DMS153 treated with DMSO at 0.1 percent for 48 hours (cell line): ENCODE measurements at regions not wholly inside any gene's neighbourhood (a gene's known extent, or its start where the extent isn't known, plus 50 kb on each side); places are given as distances from the start of the nearest gene placed in this dataset.

Source experiments
- DNase-seq: peaks from one replicate; lab custom pipeline; 2025; ENCODE audit not compliant: unreplicated experiment; lab: John Stamatoyannopoulos, UW

DNA sequence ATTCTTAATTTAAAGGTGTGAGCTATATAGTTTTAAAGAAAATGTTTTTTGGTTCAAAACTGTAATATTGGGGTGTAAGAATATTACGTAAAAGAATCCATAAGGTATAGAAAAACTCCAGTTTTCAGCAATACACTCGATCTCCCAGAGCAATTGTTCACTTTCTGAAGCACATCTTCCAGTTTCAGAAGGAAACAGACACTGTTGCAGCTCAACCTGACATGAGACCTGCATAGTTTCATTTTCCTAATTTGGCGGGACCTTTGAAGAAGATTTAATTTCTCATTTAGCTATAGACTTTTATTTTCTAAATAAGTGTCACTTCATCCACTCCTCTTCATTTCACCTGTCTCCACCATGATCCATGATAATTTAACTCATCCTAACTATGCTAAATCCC is 281.5 kb downstream of the HTR1B start:
- DNase-seq = no peak

DNA sequence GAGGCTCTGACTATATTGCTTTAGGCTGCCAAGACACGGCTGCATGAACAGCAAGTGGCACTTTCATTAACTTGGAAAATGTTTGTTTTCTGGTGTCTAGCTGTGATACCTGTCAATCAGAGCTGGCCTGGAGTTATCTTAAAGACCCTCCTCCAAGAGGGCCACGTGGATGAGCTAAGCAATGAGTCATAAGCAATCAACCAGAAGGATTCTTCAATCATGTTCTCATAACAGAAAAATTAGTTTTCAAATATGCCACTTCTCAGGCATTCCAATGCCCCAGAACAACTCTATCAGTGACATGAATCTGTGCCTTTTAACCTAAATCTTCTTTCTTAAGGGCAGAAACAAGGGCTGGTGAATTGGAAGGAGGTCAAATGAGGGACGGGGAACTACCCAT is 283.0 kb downstream of the HTR1B start:
- no peak for DNase-seq

DNA sequence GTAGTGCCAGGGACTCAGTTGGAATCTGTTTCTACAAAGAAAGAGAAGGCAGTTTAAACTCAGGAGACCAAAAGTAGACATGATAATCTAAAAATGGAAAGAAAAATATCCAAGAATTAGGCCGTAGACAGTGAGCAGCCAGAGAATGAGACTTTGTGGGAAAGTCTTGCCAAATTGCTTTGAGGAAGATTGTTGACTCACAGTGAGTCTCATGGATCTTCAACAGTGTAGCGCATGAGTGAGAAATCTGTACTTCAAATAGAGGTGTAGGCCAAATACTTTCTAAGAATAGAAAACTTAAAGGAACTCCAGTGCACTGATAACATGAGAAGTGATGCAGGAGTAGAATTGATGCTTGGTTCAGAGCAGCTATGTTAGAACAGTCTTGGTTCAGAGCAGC is 284.5 kb downstream of the HTR1B start:
- DNase-seq = no peak

DNA sequence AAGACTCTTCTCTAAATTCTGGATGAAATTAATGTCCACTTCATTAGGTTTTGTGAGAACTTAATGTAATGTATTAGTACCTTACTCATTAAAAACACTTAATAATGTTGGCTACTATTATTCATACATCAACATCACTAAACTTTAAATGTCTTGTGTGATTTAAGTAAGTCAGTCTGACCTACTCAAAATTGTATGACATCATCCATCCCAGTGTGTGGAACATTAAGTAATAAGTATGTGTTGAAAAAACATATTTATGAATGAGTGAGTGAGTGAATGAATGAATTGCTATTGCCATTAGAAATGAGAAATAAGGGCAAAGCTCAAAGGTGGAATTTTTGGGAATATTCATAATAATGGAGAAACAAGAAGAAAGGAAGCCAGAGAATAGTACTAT is 285.8 kb downstream of the HTR1B start:
- DNase-seq = no peak

DNA sequence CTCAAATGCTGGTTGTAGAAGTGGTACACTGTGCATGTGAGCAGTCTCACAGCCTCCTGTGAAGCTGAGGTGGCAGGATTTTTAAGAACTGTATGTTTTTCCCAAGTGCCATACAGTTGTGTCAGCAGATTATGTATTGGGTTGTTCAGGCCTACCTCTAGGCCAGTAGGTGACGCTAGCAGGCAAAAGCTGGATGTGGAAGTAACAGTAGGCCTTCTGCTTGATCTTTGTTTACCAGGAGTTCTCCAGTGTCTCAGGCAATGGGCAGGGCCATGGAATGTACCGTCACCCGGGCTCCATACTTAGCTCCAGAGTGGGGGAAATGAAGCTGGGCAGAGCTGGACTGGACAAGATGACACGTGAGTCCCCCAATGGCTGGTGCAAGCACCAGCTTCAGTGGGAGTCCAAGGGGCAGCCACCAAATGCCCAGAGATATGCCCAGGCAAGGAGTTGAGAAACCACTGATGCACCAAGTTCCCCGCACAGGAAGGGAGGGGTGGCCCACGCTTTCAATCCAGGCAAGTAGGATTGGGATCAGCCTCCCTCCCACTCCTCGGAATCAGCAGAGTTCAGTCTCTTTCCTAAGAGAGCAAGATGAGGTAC is 289.7 kb downstream of the HTR1B start:
- DNase-seq = no peak

DNA sequence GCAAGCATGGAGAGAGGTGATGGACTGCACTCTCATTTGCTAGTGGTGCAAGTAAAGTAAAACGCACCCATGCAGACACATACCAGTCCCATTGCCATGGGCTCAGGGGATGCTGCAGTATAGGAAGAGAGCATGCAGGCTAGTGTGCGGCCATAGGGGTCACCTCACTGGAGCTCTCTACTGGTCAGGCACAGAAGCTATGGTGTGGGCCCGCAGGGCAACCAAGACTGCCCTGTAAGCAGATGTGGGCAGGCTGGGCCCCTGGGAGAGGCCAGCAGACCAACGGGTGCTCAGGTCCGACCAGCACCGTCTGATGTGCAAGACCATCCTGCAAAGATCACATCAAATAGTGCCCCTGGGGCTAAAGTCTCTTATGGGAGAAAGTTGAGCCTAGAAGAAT is 290.7 kb downstream of the HTR1B start:
- no peak for DNase-seq

DNA sequence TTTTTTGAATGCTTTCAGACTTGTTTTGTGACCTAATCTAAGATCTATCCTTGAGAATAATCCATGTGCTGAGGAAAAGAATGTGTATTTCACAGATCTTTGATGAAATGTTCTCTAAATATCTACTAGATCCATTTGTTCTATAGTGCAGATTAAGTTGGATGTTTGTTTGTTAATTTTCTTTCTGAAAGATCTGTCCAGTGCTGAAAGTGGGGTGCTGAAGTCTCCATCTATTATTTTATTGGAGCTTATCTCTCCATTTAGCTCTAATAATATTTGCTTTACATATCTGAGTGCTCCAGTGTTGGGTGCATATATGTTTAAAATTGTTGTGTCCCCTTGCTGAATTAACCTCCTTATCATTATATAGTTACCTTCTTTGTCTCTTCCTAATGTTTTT is 303.6 kb downstream of the HTR1B start:
- no peak for DNase-seq

DNA sequence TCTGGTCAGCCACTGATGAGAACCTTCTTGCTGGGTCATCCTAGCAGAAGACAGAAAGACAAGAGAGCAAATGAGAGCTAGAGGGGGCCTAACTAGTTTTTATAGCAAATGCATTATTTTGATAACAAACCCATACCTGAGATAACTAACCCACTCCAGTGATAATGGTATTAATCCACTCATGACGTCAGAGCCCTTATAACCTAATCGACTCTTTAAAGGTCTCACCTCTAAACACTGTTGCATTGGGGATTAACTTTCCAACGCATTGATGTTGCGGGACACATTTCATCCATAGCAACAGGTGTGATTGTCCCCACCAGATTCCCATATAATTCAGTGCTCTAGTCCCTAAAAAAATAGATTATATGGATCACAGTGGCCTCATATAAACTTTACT is 312.1 kb downstream of the HTR1B start:
- no peak for DNase-seq

DNA sequence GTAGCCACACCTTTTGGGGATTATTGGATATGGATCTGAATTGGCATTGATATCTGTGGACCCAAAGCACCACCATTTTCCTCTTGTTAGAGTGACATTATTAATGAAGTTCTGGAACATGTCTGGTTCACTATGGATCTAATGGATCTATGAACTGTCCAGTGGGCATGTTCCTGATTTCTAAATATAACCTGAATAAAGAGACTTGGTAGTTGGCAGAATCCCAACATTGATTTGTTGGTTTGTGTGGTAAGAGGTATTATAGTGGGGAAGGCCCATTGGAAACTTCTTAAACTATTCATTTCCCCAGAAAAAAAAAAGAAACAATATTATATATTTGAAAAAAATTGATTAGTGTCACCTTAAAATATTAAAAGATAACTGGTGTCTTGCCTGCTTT is 312.6 kb downstream of the HTR1B start:
- no peak for DNase-seq

DNA sequence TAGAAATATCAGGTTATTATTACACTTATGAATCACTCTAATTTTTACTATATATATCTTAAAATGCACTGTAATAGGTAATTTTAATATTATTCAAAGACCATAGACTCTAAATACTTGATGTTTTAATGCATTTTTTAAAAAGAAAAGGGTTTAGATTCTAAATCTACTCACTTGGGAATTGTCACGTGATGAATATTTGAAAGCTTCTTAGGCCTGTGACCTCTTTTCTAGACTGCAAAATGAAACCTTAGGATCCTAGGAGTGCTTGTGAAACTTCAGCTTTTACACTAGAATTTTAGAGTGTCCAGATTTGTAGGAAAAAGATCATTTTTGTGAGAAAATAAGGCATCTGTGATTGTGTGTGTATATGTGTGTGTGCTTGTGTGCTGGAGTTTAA is 318.0 kb downstream of the HTR1B start:
- no peak for DNase-seq

DNA sequence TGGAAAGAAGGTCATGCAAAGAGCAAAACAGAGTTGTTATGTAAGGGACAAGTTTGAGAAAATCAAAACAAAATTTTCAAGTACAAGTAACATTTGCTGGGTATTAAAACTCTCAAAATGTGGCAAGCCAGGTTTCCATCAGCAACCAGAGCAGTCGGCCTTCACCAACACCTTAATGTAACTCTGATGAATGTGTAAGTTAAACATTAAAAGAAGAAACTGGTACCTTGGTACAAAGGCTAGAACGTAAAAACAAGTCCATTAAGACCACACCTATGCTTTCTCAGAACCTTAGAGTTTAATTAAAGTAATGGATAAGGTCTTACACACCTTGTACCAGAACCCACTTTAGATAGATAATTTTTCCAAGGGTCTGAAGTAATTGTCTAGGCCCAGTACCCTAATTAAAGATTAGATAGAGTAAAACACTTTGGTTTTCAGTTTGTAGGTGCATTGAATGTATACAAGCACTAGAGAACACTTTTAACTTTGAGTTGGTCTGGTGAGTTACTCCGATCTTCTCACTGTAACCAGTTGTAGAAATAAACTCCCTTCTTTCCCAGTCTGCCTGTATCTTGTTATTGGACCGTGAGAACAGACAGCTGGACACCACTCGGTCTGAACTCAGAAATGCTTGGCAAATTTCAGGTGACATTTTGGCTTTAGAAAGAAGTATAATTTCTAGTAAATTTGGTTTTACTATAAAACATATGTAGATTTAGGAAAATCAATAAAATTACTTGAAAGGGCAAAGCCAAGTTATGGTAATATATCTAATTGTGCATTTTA is 319.4 kb downstream of the HTR1B start:
- no peak for DNase-seq

DNA sequence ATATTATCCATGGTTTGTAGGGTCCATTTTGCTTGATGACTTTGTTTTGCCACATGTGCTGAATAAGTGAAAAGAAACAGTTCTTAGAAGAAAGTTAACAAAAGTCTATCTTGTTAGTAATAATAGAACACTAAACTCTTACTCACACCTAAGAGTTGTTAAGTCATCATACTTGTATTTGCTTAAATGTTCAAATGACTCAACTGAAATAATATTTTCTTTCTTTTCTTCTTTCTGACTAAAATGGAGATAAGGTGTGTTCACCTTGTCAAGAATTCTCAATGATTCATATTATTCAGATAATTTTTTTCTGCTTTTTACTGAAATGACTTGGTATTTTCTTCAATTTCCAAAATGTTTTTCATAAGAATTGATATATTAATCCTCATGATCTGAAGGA is 327.2 kb downstream of the HTR1B start:
- DNase-seq = no peak

DNA sequence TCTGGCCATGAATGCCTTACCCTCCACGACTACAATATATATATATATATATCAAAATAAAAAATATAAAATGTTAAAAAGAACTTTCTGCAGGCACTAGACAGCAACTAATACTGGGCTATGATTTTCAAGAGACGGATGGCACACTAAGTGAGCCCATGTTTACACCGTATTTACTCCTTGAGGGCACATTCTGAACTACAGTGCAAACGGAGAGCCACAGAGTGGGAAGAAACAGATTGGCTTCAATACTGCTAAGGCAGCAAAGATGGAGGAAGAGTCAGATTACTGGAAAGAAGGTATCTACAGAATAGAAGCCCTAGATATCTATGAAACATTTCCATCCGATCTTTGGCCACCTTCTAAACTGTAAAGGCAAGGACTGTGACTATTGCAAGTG is 330.3 kb downstream of the HTR1B start:
- no peak for DNase-seq

DNA sequence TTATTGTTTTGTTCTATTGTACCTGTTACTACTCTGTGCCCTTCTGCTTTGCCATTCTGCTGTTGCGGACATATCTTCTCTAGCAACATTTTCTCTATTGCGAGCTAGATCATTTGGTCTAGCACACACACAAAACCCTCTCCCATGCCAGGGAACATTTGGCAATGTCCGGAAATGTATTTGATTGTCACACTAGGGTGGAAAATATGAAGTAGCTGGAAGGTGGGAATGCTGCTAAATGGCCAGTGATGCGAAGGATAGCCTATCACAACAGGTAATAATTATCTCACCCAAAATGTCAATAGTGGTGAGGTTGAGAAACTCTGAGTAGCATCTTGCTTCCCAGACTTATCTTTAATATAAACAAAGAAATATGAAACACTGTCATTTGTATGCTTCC is 331.9 kb downstream of the HTR1B start:
- no peak for DNase-seq

DNA sequence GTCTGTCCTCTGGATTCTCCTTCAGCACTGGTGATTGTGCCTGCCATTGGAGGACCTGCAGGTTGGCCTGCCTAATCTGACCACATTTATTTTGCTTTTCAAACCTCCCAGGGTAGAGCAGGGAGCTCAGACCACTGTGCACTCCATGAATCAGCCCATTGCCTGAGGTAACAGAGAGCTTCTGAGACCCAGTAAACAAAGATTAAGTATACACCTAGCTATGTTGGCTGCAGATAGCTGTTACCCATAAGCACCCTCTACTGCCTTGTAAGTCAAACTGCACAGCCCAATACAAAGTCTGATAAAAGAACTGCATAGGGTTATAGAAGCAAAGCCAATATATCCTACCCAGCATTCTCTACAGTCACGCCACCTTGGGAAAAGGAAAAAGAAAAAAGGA is 338.7 kb downstream of the HTR1B start:
- no peak for DNase-seq

DNA sequence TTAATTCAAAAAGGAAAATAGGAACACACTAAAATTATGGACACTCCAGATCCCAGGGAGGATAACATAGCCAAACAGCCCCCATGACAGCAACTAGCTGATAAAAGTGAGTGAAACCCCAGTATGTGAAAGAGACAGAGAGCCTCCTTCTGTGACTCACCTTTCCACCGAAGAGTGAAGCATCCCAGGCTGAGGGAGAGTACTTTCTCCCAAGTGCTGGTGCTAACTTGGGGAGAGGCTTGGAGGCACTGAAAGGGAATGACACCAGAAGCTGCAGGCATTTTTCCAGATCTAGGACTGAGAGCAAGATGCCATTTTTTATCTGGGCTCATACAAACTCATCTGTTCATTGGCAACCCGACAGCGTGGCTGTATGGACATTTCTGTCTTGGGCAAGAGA is 339.8 kb downstream of the HTR1B start:
- DNase-seq = no peak

DNA sequence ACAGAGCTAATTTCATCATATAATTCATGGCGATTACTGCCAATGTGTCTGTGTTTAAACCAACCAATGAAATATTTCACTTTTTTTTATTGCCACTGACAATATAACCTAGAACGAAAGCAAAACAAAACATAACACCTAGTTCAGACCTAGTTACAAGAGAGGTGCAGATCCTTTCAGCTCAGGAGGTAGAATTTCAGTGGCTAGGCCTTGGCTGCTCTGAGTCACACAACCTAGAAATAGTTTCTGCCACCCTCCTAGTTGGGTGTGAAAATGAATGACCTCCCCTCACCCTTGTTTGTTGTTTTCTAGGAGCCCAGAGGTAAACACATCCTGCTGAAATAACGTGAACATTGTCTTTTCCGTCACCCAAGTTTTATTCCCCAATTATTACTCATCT is 356.3 kb downstream of the HTR1B start:
- no peak for DNase-seq

DNA sequence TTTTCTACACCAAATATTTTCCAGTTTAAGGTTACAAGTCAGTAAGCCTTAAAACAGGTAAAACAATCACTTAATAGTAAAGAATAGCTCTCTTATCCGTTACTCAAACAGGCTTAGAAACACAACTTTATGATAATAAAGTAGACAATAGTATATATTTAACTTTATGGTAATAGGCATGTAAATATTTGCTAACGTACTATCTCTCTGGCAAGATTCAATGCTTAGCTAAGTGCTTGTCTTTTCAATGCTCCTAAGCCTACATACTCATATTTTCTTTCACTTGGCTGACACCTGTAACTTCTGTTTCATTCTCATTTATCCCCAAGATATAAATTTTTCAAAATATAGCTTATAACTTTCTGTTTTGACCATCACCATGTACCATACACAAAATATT is 358.2 kb downstream of the HTR1B start:
- no peak for DNase-seq

DNA sequence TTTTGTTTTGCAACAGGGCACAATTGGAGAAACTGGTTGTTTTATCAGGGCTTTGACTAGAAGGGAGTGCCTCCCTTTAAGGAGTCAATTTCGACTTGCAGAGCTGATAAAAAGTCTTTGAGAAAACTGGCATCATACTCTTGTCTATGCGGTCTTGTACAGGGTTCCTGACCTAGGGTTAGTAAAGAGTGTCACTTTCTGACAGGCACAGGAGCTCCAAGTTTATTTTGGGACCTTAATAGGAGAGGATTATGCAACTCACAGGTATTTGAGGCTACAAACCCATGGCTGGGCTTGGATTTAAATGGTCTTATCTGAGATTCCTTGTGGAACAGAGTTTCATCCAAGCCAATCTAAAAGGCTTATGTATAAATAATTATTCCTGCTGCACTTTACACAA is 365.4 kb downstream of the HTR1B start:
- no peak for DNase-seq

DNA sequence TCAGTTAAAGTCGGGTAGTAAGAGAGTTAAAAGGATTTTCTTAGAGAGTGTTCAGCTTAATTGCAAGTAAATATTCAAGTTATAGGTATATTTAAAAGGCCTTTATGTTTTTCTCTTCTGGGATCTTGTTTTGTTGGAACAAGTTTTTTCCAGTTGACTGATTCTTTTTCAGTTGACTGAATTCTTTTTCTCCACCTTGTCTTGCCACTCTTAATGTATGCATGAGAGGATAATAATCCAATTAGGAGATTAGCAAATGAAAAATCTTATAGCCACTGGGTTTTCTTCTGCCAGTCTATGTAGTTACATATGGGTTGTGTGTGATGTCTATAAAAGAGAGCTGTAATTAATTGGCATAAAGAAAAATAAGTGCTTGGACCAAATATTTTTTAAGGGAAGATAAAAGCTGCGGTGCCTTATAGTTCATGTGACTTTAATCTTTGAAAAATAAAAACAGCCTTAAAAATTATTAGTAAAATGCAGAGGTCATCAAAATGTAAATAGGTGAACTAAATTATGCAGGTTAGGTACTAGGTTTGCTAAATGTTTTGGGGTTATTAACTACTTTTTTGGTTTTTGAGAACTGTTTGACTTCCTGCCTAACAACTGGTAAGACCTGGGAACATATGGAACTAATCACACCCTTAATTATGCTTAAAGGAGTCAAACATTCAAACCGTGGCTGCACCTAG is 367.2 kb downstream of the HTR1B start:
- DNase-seq = no peak

DNA sequence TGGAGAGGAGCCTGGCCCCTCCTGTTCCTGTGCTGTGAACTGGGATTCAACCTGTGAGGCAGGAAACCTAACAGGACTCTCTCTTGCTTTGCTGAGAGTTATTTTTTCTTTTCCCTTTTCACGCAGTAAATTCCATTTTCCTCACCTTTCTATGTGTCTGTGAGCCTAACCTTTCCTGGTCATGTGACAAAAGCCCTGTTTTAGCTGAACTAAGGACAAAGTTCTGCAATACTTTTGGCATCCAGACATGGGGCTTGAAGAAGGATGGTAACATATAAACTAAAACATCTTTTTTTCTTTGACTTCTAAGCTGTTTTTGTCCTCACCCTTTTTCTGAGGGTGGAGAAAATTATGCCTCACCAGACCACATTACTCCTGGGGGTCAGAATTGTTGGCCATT is 368.5 kb downstream of the HTR1B start:
- DNase-seq = no peak

DNA sequence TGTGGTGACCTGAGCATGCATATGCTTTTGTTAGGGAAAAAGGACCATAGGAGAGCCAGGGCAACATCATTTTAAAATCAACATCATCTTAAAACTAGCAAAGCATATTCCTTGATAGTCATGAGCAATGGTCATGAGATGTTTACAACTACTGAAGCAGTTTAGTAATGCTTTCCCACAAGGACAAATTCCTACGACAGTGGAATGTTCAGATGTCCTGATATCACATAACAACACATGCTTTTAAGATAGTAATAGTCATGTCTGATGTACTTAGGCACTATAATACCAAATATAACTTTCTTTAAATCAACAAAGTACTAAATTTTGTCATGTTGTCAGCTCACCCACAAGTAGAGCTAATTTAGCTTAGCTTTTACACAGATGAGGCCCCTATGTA is 370.3 kb downstream of the HTR1B start:
- DNase-seq = no peak

DNA sequence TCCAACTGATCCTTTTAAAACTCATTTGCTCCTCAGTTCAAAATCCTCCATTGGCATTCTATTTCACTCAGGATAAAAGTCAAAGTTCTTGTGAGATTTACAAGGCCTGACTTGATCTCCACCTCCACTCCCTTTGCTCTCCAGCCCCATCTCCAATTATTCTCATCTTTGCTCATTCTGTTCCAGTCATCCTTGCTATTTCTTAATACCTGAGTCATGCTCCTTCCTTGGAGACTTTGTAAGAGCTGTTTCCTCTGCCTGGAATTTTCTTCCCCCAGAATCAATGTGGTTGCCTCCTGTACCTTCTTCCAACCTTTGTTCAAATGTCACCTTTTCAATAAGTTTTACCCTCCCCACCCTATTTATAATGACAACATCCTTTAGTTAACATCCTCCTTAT is 373.5 kb downstream of the HTR1B start:
- no peak for DNase-seq
